Parathyroid adenoma (tissue), 2 donors: ENCODE measurements at regions not wholly inside any gene's neighbourhood (a gene's known extent, or its start where the extent isn't known, plus 50 kb on each side); places are given as distances from the start of the nearest gene placed in this dataset.

Experiments
- H2AFZ ChIP-seq: fragments of 300-600 bp; sonication (generic); one replicate; pipeline ENCODE4 v1.7.0; 2017; ENCODE audit warnings: antibody characterized with exemption, mild to moderate bottlenecking
- H3K27ac ChIP-seq: fragments of 300-600 bp; sonication (generic); one replicate; pipeline ENCODE4 v1.7.0; 2017
- H3K27me3 ChIP-seq: fragments of 300-600 bp; sonication (generic); one replicate; pipeline ENCODE4 v1.7.0; 2017; ENCODE audit warnings: low read length; ENCODE audit not compliant: control insufficient read depth, insufficient read depth
- H3K36me3 ChIP-seq: fragments of 300-600 bp; sonication (generic); one replicate; pipeline ENCODE4 v1.7.0; 2017; ENCODE audit warnings: low read length; ENCODE audit not compliant: control insufficient read depth, insufficient read depth
- H3K4me1 ChIP-seq: fragments of 300-600 bp; sonication (generic); one replicate; pipeline ENCODE4 v1.7.0; 2017; ENCODE audit warnings: control low read depth
- H3K4me2 ChIP-seq: fragments of 300-600 bp; sonication (generic); one replicate; pipeline ENCODE4 v1.7.0; 2017; ENCODE audit warnings: low read length
- H3K4me3 ChIP-seq: fragments of 300-600 bp; sonication (generic); one replicate; pipeline ENCODE4 v1.7.0; 2017; ENCODE audit warnings: low read depth, low read length
- H3K79me2 ChIP-seq: fragments of 300-600 bp; sonication (generic); one replicate; pipeline ENCODE4 v1.7.0; 2017; ENCODE audit warnings: control low read depth
- H3K9ac ChIP-seq: fragments of 300-600 bp; sonication (generic); one replicate; pipeline ENCODE4 v1.7.0; 2017; ENCODE audit warnings: mild to moderate bottlenecking
- H3K9me3 ChIP-seq: fragments of 300-600 bp; sonication (generic); one replicate; pipeline ENCODE4 v1.7.0; 2017; ENCODE audit warnings: low read length; ENCODE audit not compliant: control insufficient read depth
- TF ChIP-seq, protein P1 (sequence below): fragments of 300-600 bp; sonication (generic); IDR thresholded peaks from one replicate; pipeline ENCODE4 v1.7.0; 2017; ENCODE audit warnings: antibody characterized with exemption, mild to moderate bottlenecking
- donor health status: primary hyperparathyroidism.

DNA sequence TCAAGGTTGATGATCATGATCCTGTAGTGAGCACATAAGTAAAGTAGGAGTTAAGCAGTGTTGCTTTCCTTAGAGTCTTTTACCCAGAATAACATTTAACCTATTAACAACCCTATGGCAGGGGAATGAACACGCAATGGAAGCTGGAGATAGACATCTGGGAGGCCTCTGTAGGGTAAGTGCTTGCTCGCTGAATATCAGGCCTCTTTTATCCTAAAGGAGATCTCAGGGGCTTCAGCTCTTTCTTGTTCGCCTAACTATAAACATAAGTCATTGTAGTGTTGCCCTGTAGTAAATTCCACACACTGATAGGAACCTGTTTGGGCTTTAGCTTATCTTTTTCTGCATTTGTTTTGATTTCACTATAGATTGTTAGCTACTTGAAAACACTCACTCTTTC, 174.4 kb upstream of the TCF4 start:
- no peak overlapping the region for H2AFZ ChIP-seq
- no peaks in the 10 kb centered on the region for H3K4me1 ChIP-seq
- H3K27ac ChIP-seq: no peak overlapping the region
- H3K36me3 ChIP-seq: no peaks in the 10 kb centered on the region
- H3K9ac ChIP-seq: no peak overlapping the region
- H3K9me3 ChIP-seq: no peaks in the 10 kb centered on the region
- H3K79me2 ChIP-seq: no peaks in the 10 kb centered on the region
- no peaks in the 10 kb centered on the region for H3K27me3 ChIP-seq
- H3K4me3 ChIP-seq: no peak overlapping the region
- no peak overlapping the region for H3K4me2 ChIP-seq
- TF ChIP-seq, protein P1, sequence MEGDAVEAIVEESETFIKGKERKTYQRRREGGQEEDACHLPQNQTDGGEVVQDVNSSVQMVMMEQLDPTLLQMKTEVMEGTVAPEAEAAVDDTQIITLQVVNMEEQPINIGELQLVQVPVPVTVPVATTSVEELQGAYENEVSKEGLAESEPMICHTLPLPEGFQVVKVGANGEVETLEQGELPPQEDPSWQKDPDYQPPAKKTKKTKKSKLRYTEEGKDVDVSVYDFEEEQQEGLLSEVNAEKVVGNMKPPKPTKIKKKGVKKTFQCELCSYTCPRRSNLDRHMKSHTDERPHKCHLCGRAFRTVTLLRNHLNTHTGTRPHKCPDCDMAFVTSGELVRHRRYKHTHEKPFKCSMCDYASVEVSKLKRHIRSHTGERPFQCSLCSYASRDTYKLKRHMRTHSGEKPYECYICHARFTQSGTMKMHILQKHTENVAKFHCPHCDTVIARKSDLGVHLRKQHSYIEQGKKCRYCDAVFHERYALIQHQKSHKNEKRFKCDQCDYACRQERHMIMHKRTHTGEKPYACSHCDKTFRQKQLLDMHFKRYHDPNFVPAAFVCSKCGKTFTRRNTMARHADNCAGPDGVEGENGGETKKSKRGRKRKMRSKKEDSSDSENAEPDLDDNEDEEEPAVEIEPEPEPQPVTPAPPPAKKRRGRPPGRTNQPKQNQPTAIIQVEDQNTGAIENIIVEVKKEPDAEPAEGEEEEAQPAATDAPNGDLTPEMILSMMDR: no peak

- Histone ChIP-seq H3K27ac (no peak overlapping the region), H3K27me3 (no peaks in the 10 kb centered on the region), H3K4me3 (no peak overlapping the region), H3K9me3 (no peaks in the 10 kb centered on the region), H3K4me2 (no peak overlapping the region), H3K4me1 (peaks cover 6% of the 10 kb centered on the region), H3K36me3 (no peaks in the 10 kb centered on the region), H3K79me2 (no peaks in the 10 kb centered on the region), H2AFZ (no peak overlapping the region), H3K9ac (no peak overlapping the region)
- TF ChIP-seq, protein P1: no peak
Measured at GRCh38 chr18:55753643-55754263, 165.8 kb upstream of the TCF4 start.

- Histone ChIP-seq H3K4me2 (no peak overlapping the region), H3K27ac (no peak overlapping the region)
- TF ChIP-seq, protein P1: no peak
Measured at GRCh38 chr18:55751476-55751875, 163.5 kb upstream of the TCF4 start.

DNA sequence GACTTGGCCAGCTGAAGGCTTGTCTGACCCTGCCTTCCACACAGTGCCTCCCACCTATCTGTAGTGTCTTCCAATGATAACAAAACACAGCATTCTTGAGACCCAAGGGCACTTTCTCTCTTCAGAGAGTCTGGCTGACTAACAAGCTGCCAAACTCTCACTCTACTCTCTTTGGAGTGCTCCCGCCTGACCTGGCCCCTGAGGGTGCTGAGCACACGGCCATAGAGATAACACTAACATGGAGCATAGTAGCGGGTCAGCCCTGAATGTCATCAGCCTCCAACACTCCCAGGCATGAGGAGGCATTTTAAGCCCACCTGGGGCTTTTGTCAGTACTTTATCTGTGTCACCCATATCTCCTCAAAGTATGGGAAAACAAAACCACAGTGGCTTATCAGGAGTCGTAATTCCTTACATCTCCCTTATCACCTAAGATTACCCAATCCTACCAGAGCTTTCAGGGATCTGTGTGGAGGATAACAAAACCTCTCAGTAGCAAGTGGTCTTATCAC, 160.3 kb upstream of the TCF4 start:
- Histone ChIP-seq H2AFZ (no peak overlapping the region), H3K27ac (no peak overlapping the region), H3K4me3 (no peak overlapping the region), H3K4me1 (no peaks in the 10 kb centered on the region), H3K9me3 (no peaks in the 10 kb centered on the region), H3K36me3 (no peaks in the 10 kb centered on the region), H3K27me3 (no peaks in the 10 kb centered on the region), H3K4me2 (no peak overlapping the region), H3K9ac (no peak overlapping the region), H3K79me2 (no peaks in the 10 kb centered on the region)
- TF ChIP-seq, protein P1: no peak

More at GRCh38 chr18:55751476-55751875, 163.5 kb upstream of the TCF4 start:
- Histone ChIP-seq H3K79me2 (no peaks in the 10 kb centered on the region), H3K4me1 (peaks cover 6% of the 10 kb centered on the region), H3K27me3 (no peaks in the 10 kb centered on the region), H3K36me3 (no peaks in the 10 kb centered on the region), H3K4me3 (no peak overlapping the region), H3K9ac (no peak overlapping the region), H2AFZ (no peak overlapping the region), H3K9me3 (no peaks in the 10 kb centered on the region)

GRCh38 chr18:55744206-55744605, 156.2 kb upstream of the TCF4 start:
- TF ChIP-seq, protein P1: no peak
- Histone ChIP-seq H3K4me1 (no peaks in the 10 kb centered on the region), H3K27ac (no peak overlapping the region), H3K9me3 (no peaks in the 10 kb centered on the region), H3K4me2 (no peak overlapping the region), H2AFZ (no peak overlapping the region), H3K4me3 (no peak overlapping the region), H3K36me3 (no peaks in the 10 kb centered on the region), H3K9ac (no peak overlapping the region), H3K79me2 (no peaks in the 10 kb centered on the region), H3K27me3 (no peaks in the 10 kb centered on the region)
